ENCODE measurements at regions not wholly inside any gene's neighbourhood (a gene's known extent, or its start where the extent isn't known, plus 50 kb on each side); places are given as distances from the start of the nearest gene placed in this dataset.

- H3K36me3 ChIP-seq = no peaks in the 10 kb centered on the region
- H3K4me1 ChIP-seq = peaks cover 11 to 20% (median 18%) of the 10 kb centered on the region in 4 donors
- H3K4me3 ChIP-seq = no peak overlapping the region
- no peaks in the 10 kb centered on the region for H3K9me3 ChIP-seq
- no peak overlapping the region for H3K27ac ChIP-seq
- TF ChIP-seq EP300 (IDR thresholded peaks at IDR 0.05) (no peak), POLR2A (IDR thresholded peaks at IDR 0.05) (no peak), POLR2AphosphoS5 (IDR thresholded peaks at IDR 0.05) (no peak)
- TF ChIP-seq, protein P1, sequence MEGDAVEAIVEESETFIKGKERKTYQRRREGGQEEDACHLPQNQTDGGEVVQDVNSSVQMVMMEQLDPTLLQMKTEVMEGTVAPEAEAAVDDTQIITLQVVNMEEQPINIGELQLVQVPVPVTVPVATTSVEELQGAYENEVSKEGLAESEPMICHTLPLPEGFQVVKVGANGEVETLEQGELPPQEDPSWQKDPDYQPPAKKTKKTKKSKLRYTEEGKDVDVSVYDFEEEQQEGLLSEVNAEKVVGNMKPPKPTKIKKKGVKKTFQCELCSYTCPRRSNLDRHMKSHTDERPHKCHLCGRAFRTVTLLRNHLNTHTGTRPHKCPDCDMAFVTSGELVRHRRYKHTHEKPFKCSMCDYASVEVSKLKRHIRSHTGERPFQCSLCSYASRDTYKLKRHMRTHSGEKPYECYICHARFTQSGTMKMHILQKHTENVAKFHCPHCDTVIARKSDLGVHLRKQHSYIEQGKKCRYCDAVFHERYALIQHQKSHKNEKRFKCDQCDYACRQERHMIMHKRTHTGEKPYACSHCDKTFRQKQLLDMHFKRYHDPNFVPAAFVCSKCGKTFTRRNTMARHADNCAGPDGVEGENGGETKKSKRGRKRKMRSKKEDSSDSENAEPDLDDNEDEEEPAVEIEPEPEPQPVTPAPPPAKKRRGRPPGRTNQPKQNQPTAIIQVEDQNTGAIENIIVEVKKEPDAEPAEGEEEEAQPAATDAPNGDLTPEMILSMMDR (IDR thresholded peaks at IDR 0.05) = no peak
- no peaks in the 10 kb centered on the region for H3K27me3 ChIP-seq
- ATAC-seq (ENCODE audit: low FRiP score in 2 of 2) (no peak), DNase-seq (no peak)
- 91 to 93% methylated on average over 2 of the region's 2 CpGs for WGBS, 2 donors
Measured at GRCh38 chr2:144329472-144329871, 190.4 kb downstream of the ZEB2 start.

GRCh38 chr2:144328938-144329337 lies 191.0 kb downstream of the ZEB2 start:
- Histone ChIP-seq H3K9me3 (no peaks in the 10 kb centered on the region), H3K4me1 (peaks cover 11 to 20% (median 18%) of the 10 kb centered on the region in 4 donors), H3K4me3 (no peak overlapping the region), H3K27me3 (no peaks in the 10 kb centered on the region), H3K36me3 (no peaks in the 10 kb centered on the region), H3K27ac (no peak overlapping the region)
- ATAC-seq (ENCODE audit: low FRiP score in 2 of 2) = no peak
- DNase-seq = no peak
- TF ChIP-seq, protein P1 (IDR thresholded peaks at IDR 0.05) = no peak
- TF ChIP-seq POLR2AphosphoS5 (IDR thresholded peaks at IDR 0.05) = no peak
- no peak for TF ChIP-seq POLR2A (IDR thresholded peaks at IDR 0.05)
- TF ChIP-seq EP300 (IDR thresholded peaks at IDR 0.05) = no peak
- WGBS, 2 donors = 84 to 89% methylated on average over 7 of the region's 7 CpGs

- no peak overlapping the region for H3K27ac ChIP-seq
- 86 to 96% methylated on average over 3 of the region's 3 CpGs for WGBS, 2 donors
- TF ChIP-seq EP300 (IDR thresholded peaks at IDR 0.05) (no peak), POLR2AphosphoS5 (IDR thresholded peaks at IDR 0.05) (no peak), POLR2A (IDR thresholded peaks at IDR 0.05) (no peak)
- TF ChIP-seq, protein P1 (IDR thresholded peaks at IDR 0.05) = no peak
Measured at GRCh38 chr2:144326825-144327224, 193.1 kb downstream of the ZEB2 start.

DNA sequence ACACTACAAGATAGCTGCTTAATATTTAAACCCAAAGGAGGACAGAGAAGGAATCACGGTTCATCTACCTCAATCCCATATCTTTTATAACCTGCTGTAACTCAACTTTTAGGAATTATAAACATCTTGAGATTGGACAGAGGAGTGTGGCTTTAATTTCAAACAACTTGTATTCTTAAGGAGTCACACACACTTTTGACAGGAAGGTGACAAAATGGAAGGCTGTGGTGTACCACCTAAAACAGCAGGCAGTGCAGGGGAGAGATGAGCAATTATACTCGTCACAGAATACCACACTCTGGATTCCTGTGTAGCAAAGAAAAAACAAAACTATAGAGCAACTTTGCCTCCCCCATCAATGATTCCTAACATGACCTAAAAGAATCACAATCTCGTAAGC lies 194.8 kb downstream of the ZEB2 start:
- Histone ChIP-seq H3K4me1 (peaks cover 5 to 9% (median 8%) of the 10 kb centered on the region in 4 donors), H3K27me3 (no peaks in the 10 kb centered on the region), H3K36me3 (no peaks in the 10 kb centered on the region), H3K9me3 (no peaks in the 10 kb centered on the region), H3K27ac (no peak overlapping the region), H3K4me3 (no peak overlapping the region)
- no peak for ATAC-seq (ENCODE audit: low FRiP score in 2 of 2)
- WGBS, 2 donors = 77 to 81% methylated on average over 3 of the region's 3 CpGs
- DNase-seq = no peak
- no peak for TF ChIP-seq EP300 (IDR thresholded peaks at IDR 0.05)
- TF ChIP-seq, protein P1 (IDR thresholded peaks at IDR 0.05) = no peak
- no peak for TF ChIP-seq POLR2AphosphoS5 (IDR thresholded peaks at IDR 0.05)
- TF ChIP-seq POLR2A (IDR thresholded peaks at IDR 0.05) = no peak

More at GRCh38 chr2:144326825-144327224, 193.1 kb downstream of the ZEB2 start:
- Histone ChIP-seq H3K9me3 (no peaks in the 10 kb centered on the region), H3K36me3 (no peaks in the 10 kb centered on the region), H3K4me3 (no peak overlapping the region), H3K27me3 (no peaks in the 10 kb centered on the region), H3K4me1 (peaks cover 11 to 20% (median 12%) of the 10 kb centered on the region in 4 donors)
- DNase-seq = no peak
- no peak for ATAC-seq (ENCODE audit: low FRiP score in 2 of 2)

DNA sequence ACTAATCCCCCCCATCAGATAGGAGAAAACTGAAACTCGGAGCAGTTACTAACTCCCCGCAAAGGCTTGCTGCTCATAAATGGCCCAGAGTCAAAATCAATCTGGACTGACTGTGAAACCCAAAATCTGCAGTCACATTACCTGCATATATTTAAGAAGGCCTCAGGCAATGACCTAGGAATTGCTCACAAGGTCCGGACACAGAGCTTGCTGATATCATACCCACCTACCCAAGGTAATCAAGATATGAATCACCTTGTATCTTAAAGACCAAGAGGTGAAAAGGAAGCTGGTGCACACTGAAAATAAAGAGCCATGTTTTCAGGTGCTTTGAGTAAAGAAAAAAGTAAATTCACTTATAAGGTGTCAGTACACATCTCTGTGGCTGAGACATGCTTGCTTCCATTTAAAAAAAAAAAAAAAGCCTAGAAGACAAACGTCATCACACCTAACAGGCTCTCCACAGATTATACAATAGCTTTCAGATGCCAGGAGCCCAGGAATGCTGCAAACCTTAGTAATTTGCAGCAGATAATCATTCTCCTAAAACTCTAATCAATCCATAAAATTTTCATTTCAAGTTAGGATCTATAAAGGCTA lies 195.4 kb downstream of the ZEB2 start:
- WGBS, 2 donors = 82 to 84% methylated on average over 4 of the region's 4 CpGs
- no peaks in the 10 kb centered on the region for H3K27me3 ChIP-seq

More for the DNA sequence above, 195.4 kb downstream of the ZEB2 start:
- H3K4me3 ChIP-seq = no peak overlapping the region
- DNase-seq (no peak), ATAC-seq (ENCODE audit: low FRiP score in 2 of 2) (no peak)
- no peaks in the 10 kb centered on the region for H3K36me3 ChIP-seq
- H3K4me1 ChIP-seq = peaks cover 3 to 8% (median 6%) of the 10 kb centered on the region in 4 donors
- no peak overlapping the region for H3K27ac ChIP-seq
- no peaks in the 10 kb centered on the region for H3K9me3 ChIP-seq
- TF ChIP-seq POLR2A (IDR thresholded peaks at IDR 0.05) (no peak), EP300 (IDR thresholded peaks at IDR 0.05) (no peak), POLR2AphosphoS5 (IDR thresholded peaks at IDR 0.05) (no peak)
- TF ChIP-seq, protein P1 (IDR thresholded peaks at IDR 0.05) = no peak

Data from upper lobe of left lung (tissue), 6 donors.